ENCODE measurements at regions not wholly inside any gene's neighbourhood (a gene's known extent, or its start where the extent isn't known, plus 50 kb on each side); places are given as distances from the start of the nearest gene placed in this dataset.

DNA sequence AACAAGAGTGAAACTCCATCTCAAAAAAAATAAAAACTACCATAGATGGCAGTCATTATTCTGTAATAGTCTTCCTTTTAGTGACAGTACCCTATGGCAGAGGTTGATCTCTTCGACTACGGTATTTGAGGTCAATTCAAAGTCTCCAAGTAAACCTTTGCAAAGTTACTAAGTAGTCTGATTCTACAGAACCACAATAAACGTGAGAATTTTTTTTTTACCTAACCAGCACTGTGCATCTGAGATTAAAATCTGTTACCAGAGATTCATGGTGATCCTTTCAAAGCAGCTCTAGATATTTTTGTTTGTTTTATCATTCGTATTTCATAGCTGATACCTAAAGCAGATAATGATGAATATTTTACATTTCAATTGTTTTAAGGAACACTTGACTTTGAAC, 86.6 kb upstream of the CHD2 start (continued):
- TF ChIP-seq REST (IDR thresholded peaks at IDR 0.05; ENCODE audit: unreplicated experiment): no peak
- TF ChIP-seq NANOG (IDR thresholded peaks at IDR 0.05; ENCODE audit: borderline replicate concordance): no peak
- no peak for TF ChIP-seq EZH2 (IDR thresholded peaks at IDR 0.05; ENCODE audit: low read depth, unreplicated experiment)
- TF ChIP-seq, protein P1, sequence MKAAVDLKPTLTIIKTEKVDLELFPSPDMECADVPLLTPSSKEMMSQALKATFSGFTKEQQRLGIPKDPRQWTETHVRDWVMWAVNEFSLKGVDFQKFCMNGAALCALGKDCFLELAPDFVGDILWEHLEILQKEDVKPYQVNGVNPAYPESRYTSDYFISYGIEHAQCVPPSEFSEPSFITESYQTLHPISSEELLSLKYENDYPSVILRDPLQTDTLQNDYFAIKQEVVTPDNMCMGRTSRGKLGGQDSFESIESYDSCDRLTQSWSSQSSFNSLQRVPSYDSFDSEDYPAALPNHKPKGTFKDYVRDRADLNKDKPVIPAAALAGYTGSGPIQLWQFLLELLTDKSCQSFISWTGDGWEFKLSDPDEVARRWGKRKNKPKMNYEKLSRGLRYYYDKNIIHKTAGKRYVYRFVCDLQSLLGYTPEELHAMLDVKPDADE (IDR thresholded peaks at IDR 0.05): no peak
- no peak for TF ChIP-seq EZH2phosphoT487 (IDR thresholded peaks at IDR 0.05; ENCODE audit: unreplicated experiment)
- TF ChIP-seq, protein P2, sequence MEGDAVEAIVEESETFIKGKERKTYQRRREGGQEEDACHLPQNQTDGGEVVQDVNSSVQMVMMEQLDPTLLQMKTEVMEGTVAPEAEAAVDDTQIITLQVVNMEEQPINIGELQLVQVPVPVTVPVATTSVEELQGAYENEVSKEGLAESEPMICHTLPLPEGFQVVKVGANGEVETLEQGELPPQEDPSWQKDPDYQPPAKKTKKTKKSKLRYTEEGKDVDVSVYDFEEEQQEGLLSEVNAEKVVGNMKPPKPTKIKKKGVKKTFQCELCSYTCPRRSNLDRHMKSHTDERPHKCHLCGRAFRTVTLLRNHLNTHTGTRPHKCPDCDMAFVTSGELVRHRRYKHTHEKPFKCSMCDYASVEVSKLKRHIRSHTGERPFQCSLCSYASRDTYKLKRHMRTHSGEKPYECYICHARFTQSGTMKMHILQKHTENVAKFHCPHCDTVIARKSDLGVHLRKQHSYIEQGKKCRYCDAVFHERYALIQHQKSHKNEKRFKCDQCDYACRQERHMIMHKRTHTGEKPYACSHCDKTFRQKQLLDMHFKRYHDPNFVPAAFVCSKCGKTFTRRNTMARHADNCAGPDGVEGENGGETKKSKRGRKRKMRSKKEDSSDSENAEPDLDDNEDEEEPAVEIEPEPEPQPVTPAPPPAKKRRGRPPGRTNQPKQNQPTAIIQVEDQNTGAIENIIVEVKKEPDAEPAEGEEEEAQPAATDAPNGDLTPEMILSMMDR (conservative IDR thresholded peaks at IDR 0.05; ENCODE audit: low read depth in 2 of 2): no peak
- no peak for TF ChIP-seq POLR2AphosphoS5 (IDR thresholded peaks at IDR 0.05; ENCODE audit: low read depth)

GRCh38 chr15:92817339-92817886, 82.7 kb upstream of the CHD2 start:
- no peak overlapping the region for H3K4me2 ChIP-seq
- H3K36me3 Mint-ChIP-seq (ENCODE audit: low read depth): no peaks in the 10 kb centered on the region
- H3K4me1 Mint-ChIP-seq: peaks cover 46% of the 10 kb centered on the region
- no peaks in the 10 kb centered on the region for H3K79me2 ChIP-seq (replicated peaks; ENCODE audit: insufficient read depth)
- H3K4me3 Mint-ChIP-seq: no peak overlapping the region; the same call in 2 of the 3 replicates
- H3K4me3 ChIP-seq: no peak overlapping the region
- no peak overlapping the region for H3K27ac ChIP-seq (ENCODE audit: low read depth)
- peaks cover 12% of the 10 kb centered on the region for H3K27me3 Mint-ChIP-seq (ENCODE audit: insufficient read depth, low read depth, poor library complexity)
- H3K27me3 ChIP-seq (ENCODE audit: insufficient read depth): peaks cover 6% of the 10 kb centered on the region; the same call in 1 of the 2 replicates
- H3K36me3 ChIP-seq (ENCODE audit: insufficient read depth): no peaks in the 10 kb centered on the region
- ATAC-seq (no peak), DNase-seq (ENCODE audit: low spot score) (no peak)
- H3K4me1 ChIP-seq (ENCODE audit: insufficient read depth): peaks cover 45% of the 10 kb centered on the region
- H3K27ac Mint-ChIP-seq: no peak overlapping the region
- no peaks in the 10 kb centered on the region for H3K9me3 Mint-ChIP-seq
- no peaks in the 10 kb centered on the region for H4K20me1 ChIP-seq (replicated peaks; ENCODE audit: insufficient read depth)
- H3F3A ChIP-seq (replicated peaks; ENCODE audit: low read depth): no peaks in the 10 kb centered on the region
- H3K9me2 ChIP-seq (ENCODE audit: insufficient read depth): no peaks in the 10 kb centered on the region
- peak overlapping the region; percentile 20; the same call in 1 of the 2 replicates for H2AFZ ChIP-seq
- TF ChIP-seq NANOG (IDR thresholded peaks at IDR 0.05; ENCODE audit: borderline replicate concordance) (no peak), ZNF114 (CRISPR knock-in tag; IDR thresholded peaks at IDR 0.05) (no peak), EZH2 (IDR thresholded peaks at IDR 0.05; ENCODE audit: low read depth, unreplicated experiment) (no peak)
- TF ChIP-seq, protein P2 (conservative IDR thresholded peaks at IDR 0.05; ENCODE audit: low read depth in 2 of 2): no peak
- TF ChIP-seq, protein P1 (IDR thresholded peaks at IDR 0.05): no peak

All from GM23338 (cell line).